ENCODE measurements at regions not wholly inside any gene's neighbourhood (a gene's known extent, or its start where the extent isn't known, plus 50 kb on each side); places are given as distances from the start of the nearest gene placed in this dataset.

- peak; percentile 56 for TF ChIP-seq RAD21 (IDR thresholded peaks at IDR 0.05; ENCODE audit: low read depth)
Measured at GRCh38 chr1:46878173-46878782, 63.0 kb downstream of the CYP4A11 start.

GRCh38 chr1:46876093-46876492 lies 65.2 kb downstream of the CYP4A11 start:
- TF ChIP-seq RAD21 (IDR thresholded peaks at IDR 0.05; ENCODE audit: low read depth) (peak; percentile 56), MAX (IDR thresholded peaks at IDR 0.05) (0 out of 2 replicates have a peak, but pooled peaks have one; percentile 34)

Data from Ishikawa (cell line).